ENCODE measurements at regions not wholly inside any gene's neighbourhood (a gene's known extent, or its start where the extent isn't known, plus 50 kb on each side); places are given as distances from the start of the nearest gene placed in this dataset.

DNA sequence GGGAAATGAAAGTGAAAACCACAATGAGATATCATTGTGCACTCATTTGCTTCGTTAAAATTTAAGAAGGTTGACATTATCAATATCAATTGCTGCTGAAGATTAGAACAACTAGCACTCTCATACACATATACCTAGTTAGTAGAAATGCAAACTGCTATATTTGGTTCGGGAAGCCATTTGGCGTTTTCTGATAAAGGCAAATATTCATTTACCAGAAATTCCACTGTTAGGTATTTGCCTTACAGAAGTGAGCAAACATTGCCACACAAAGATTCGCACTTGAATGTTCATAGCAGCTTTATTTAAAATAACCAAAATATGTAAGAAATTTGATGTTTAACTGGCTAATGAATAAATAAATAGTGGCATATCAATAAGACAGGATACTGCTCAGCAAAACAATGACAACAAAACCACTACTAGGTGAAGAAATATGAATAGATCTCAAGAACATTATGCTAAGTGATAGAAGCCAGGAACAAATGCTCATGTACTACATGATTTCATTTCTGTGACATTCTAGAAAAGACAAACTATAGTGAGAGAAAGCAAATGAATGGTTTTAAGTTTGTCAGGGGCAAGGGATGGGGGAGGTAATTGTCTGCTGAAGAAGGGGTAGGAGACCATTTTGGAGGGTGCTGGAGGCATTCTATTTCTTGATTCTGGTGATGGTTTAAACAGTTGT is 387.8 kb downstream of the PTH2R start:
- Histone ChIP-seq H3K27ac (ENCODE audit: low read depth in 1 of 2, low read length in 2 of 2) (no peak overlapping the region), H3K36me3 (ENCODE audit: control insufficient read depth in 4 of 4, insufficient read depth in 3 of 4, low read depth in 1 of 4, low read length in 3 of 4) (no peaks in the 10 kb centered on the region), H3K9ac (ENCODE audit: low read depth in 1 of 2, low read length in 2 of 2) (no peak overlapping the region), H3K9me3 (ENCODE audit: control insufficient read depth in 4 of 4, low read length in 3 of 4) (no peaks in the 10 kb centered on the region), H3K27me3 (ENCODE audit: control insufficient read depth in 4 of 4, insufficient read depth in 4 of 4, low read length in 3 of 4) (no peaks in the 10 kb centered on the region), H3K4me1 (ENCODE audit: control insufficient read depth in 4 of 4, insufficient read depth in 4 of 4, low read length in 3 of 4) (peaks cover 0 to 7% (median 4%) of the 10 kb centered on the region in 4 donors), H3K4me3 (ENCODE audit: low read depth in 1 of 3, low read length in 3 of 3) (no peak overlapping the region)
- TF ChIP-seq YY1 (IDR thresholded peaks at IDR 0.05) (peak; percentile 75), HNF4G (IDR thresholded peaks at IDR 0.05) (no peak), EGR1 (IDR thresholded peaks at IDR 0.05; ENCODE audit: low read depth in 2 of 2) (no peak)
- TF ChIP-seq, protein P1, sequence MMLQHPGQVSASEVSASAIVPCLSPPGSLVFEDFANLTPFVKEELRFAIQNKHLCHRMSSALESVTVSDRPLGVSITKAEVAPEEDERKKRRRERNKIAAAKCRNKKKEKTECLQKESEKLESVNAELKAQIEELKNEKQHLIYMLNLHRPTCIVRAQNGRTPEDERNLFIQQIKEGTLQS (IDR thresholded peaks at IDR 0.05): no peak
- DNase-seq (ENCODE audit: low spot score): no peak
- 50% methylated on average over 4 of the region's 4 CpGs for WGBS

DNA sequence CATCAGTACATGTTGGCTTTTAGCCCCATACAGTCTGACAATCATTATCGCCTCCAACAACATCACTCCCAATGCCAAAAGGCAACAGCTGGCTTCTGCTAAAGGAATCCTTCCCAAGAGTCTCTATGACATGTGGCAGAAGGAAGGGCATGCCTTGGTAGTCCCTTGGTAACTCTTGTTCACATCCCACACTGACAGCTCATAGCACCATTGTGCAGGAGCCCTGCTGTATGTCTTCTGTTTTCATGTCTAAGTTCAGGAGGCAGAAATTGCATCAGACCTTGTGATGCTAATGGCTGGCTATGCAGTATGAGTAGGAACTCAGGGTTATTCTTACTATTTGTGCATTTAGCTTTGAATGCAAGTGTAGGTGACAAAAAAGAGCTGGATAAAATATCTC is 392.1 kb downstream of the PTH2R start:
- H3K9me3 ChIP-seq (ENCODE audit: control insufficient read depth in 4 of 4, low read length in 3 of 4): no peaks in the 10 kb centered on the region
- no peak overlapping the region for H3K9ac ChIP-seq (ENCODE audit: low read depth in 1 of 2, low read length in 2 of 2)
- DNase-seq (ENCODE audit: low spot score): no peak
- TF ChIP-seq RXRA (IDR thresholded peaks at IDR 0.05) (no peak), RAD21 (IDR thresholded peaks at IDR 0.05) (no peak), GABPA (IDR thresholded peaks at IDR 0.05 in 1 of 2, conservative IDR thresholded peaks at IDR 0.05 in 1 of 2) (no peak), SP1 (IDR thresholded peaks at IDR 0.05) (no peak), HNF4A (conservative IDR thresholded peaks at IDR 0.05) (no peak), EGR1 (IDR thresholded peaks at IDR 0.05; ENCODE audit: low read depth in 2 of 2) (no peak), HNF4G (IDR thresholded peaks at IDR 0.05) (no peak)
- TF ChIP-seq, protein P2, sequence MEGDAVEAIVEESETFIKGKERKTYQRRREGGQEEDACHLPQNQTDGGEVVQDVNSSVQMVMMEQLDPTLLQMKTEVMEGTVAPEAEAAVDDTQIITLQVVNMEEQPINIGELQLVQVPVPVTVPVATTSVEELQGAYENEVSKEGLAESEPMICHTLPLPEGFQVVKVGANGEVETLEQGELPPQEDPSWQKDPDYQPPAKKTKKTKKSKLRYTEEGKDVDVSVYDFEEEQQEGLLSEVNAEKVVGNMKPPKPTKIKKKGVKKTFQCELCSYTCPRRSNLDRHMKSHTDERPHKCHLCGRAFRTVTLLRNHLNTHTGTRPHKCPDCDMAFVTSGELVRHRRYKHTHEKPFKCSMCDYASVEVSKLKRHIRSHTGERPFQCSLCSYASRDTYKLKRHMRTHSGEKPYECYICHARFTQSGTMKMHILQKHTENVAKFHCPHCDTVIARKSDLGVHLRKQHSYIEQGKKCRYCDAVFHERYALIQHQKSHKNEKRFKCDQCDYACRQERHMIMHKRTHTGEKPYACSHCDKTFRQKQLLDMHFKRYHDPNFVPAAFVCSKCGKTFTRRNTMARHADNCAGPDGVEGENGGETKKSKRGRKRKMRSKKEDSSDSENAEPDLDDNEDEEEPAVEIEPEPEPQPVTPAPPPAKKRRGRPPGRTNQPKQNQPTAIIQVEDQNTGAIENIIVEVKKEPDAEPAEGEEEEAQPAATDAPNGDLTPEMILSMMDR (IDR thresholded peaks at IDR 0.05; ENCODE audit: low read depth, low read length, missing input control): no peak
- H3K4me3 ChIP-seq (ENCODE audit: low read depth in 1 of 3, low read length in 3 of 3): no peak overlapping the region
- H3K27ac ChIP-seq (ENCODE audit: low read depth in 1 of 2, low read length in 2 of 2): no peak overlapping the region
- no peaks in the 10 kb centered on the region for H3K36me3 ChIP-seq (ENCODE audit: control insufficient read depth in 4 of 4, insufficient read depth in 3 of 4, low read depth in 1 of 4, low read length in 3 of 4)
- H3K27me3 ChIP-seq (ENCODE audit: control insufficient read depth in 4 of 4, insufficient read depth in 4 of 4, low read length in 3 of 4): no peaks in the 10 kb centered on the region
- 78% methylated on average over 1 of the region's 1 CpG for WGBS
- peaks cover 0 to 7% (median 2%) of the 10 kb centered on the region in 4 donors for H3K4me1 ChIP-seq (ENCODE audit: control insufficient read depth in 4 of 4, insufficient read depth in 4 of 4, low read length in 3 of 4)

DNA sequence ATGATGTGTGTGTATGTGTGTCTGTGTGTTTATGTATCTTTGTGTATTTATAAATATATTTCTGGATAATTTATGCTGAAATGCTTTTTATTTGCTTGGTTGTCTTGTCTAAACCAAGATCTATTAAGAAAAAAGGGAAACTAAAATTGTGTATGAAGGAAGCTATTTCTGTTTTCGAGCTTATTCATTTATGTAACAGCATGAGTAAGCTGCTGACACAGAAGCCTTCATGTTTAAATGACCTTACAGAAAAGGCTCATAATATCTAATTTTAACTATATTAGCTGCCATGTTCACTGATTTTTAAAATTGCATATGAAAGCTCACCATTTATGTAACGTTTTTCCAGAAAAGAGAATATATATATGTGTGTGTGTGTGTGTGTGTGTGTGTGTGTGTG is 392.8 kb downstream of the PTH2R start:
- whole genome bisulfite sequencing: 59% methylated on average over 2 of the region's 2 CpGs
- no peak overlapping the region for H3K27ac ChIP-seq (ENCODE audit: low read depth in 1 of 2, low read length in 2 of 2)
- peaks cover 0 to 5% (median 2%) of the 10 kb centered on the region in 4 donors for H3K4me1 ChIP-seq (ENCODE audit: control insufficient read depth in 4 of 4, insufficient read depth in 4 of 4, low read length in 3 of 4)
- H3K9me3 ChIP-seq (ENCODE audit: control insufficient read depth in 4 of 4, low read length in 3 of 4): no peaks in the 10 kb centered on the region
- H3K36me3 ChIP-seq (ENCODE audit: control insufficient read depth in 4 of 4, insufficient read depth in 3 of 4, low read depth in 1 of 4, low read length in 3 of 4): no peaks in the 10 kb centered on the region
- TF ChIP-seq JUND (IDR thresholded peaks at IDR 0.05) (no peak), RAD21 (IDR thresholded peaks at IDR 0.05) (no peak), NR2F2 (IDR thresholded peaks at IDR 0.05) (no peak), YY1 (IDR thresholded peaks at IDR 0.05) (no peak), FOXA1 (IDR thresholded peaks at IDR 0.05) (no peak), FOXA2 (IDR thresholded peaks at IDR 0.05) (no peak), RXRA (IDR thresholded peaks at IDR 0.05) (no peak), SP1 (IDR thresholded peaks at IDR 0.05) (no peak), TAF1 (conservative IDR thresholded peaks at IDR 0.05) (no peak), GABPA (IDR thresholded peaks at IDR 0.05 in 1 of 2, conservative IDR thresholded peaks at IDR 0.05 in 1 of 2) (no peak), EGR1 (IDR thresholded peaks at IDR 0.05; ENCODE audit: low read depth in 2 of 2) (no peak), HNF4G (IDR thresholded peaks at IDR 0.05) (no peak), HNF4A (conservative IDR thresholded peaks at IDR 0.05) (no peak)
- TF ChIP-seq, protein P3, sequence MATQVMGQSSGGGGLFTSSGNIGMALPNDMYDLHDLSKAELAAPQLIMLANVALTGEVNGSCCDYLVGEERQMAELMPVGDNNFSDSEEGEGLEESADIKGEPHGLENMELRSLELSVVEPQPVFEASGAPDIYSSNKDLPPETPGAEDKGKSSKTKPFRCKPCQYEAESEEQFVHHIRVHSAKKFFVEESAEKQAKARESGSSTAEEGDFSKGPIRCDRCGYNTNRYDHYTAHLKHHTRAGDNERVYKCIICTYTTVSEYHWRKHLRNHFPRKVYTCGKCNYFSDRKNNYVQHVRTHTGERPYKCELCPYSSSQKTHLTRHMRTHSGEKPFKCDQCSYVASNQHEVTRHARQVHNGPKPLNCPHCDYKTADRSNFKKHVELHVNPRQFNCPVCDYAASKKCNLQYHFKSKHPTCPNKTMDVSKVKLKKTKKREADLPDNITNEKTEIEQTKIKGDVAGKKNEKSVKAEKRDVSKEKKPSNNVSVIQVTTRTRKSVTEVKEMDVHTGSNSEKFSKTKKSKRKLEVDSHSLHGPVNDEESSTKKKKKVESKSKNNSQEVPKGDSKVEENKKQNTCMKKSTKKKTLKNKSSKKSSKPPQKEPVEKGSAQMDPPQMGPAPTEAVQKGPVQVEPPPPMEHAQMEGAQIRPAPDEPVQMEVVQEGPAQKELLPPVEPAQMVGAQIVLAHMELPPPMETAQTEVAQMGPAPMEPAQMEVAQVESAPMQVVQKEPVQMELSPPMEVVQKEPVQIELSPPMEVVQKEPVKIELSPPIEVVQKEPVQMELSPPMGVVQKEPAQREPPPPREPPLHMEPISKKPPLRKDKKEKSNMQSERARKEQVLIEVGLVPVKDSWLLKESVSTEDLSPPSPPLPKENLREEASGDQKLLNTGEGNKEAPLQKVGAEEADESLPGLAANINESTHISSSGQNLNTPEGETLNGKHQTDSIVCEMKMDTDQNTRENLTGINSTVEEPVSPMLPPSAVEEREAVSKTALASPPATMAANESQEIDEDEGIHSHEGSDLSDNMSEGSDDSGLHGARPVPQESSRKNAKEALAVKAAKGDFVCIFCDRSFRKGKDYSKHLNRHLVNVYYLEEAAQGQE (IDR thresholded peaks at IDR 0.05): no peak
- TF ChIP-seq, protein P2 (IDR thresholded peaks at IDR 0.05; ENCODE audit: low read depth, low read length, missing input control): no peak
- TF ChIP-seq, protein P4, sequence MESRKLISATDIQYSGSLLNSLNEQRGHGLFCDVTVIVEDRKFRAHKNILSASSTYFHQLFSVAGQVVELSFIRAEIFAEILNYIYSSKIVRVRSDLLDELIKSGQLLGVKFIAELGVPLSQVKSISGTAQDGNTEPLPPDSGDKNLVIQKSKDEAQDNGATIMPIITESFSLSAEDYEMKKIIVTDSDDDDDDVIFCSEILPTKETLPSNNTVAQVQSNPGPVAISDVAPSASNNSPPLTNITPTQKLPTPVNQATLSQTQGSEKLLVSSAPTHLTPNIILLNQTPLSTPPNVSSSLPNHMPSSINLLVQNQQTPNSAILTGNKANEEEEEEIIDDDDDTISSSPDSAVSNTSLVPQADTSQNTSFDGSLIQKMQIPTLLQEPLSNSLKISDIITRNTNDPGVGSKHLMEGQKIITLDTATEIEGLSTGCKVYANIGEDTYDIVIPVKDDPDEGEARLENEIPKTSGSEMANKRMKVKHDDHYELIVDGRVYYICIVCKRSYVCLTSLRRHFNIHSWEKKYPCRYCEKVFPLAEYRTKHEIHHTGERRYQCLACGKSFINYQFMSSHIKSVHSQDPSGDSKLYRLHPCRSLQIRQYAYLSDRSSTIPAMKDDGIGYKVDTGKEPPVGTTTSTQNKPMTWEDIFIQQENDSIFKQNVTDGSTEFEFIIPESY (IDR thresholded peaks at IDR 0.05): no peak
- no peaks in the 10 kb centered on the region for H3K27me3 ChIP-seq (ENCODE audit: control insufficient read depth in 4 of 4, insufficient read depth in 4 of 4, low read length in 3 of 4)
- H3K4me3 ChIP-seq (ENCODE audit: low read depth in 1 of 3, low read length in 3 of 3): no peak overlapping the region
- H3K9ac ChIP-seq (ENCODE audit: low read depth in 1 of 2, low read length in 2 of 2): no peak overlapping the region
- DNase-seq (ENCODE audit: low spot score): no peak
